T47D (cell line): ENCODE measurements at regions not wholly inside any gene's neighbourhood (a gene's known extent, or its start where the extent isn't known, plus 50 kb on each side); places are given as distances from the start of the nearest gene placed in this dataset.
A peak's percentile ranks its signal among the peaks of the same experiment; 100 is the strongest.
"Not testable (repeated sequence)": the region's sequence is repeated elsewhere in the genome, so short reads cannot be mapped to it uniquely, and the experiment has no call there.

Experiments used
- DNase-seq, 2 experiments: peaks; one replicate each; pipeline versions ENCODE4 v3.0.0 to v3.0.0-alpha.2; 2011 to 2012; ENCODE audit warnings: low read depth in 1 of 2, low spot score in 1 of 2
- JUND ChIP-seq: IDR thresholded peaks from 2 replicates; pipeline ENCODE4 v1.6.1; 2012; ENCODE audit warnings: low read depth
- in situ Hi-C: cut with HindIII; loops from 2 replicates; pipeline ENCODE4 v1.10.0; 2016; ENCODE audit warnings: low sequenced_read_pairs, low pct_unique_long_range_greater_than_20kb

- TF ChIP-seq JUND, result no peak
- no peak for DNase-seq
- in situ Hi-C loops, result no loop called here
Observed at GRCh38 chr15:36004891-36005490, 459.0 kb upstream of the DPH6 start.

- no peak for TF ChIP-seq JUND
- in situ Hi-C loops, result no loop called here
- DNase-seq, result no peak
Observed at GRCh38 chr15:36005542-36005941, 459.6 kb upstream of the DPH6 start.

GRCh38 chr15:36007699-36008098 is 461.7 kb upstream of the DPH6 start:
- no peak for TF ChIP-seq JUND
- in situ Hi-C loops, result no loop called here
- no peak for DNase-seq

- no peak for TF ChIP-seq JUND
- DNase-seq, result no peak
- in situ Hi-C loops, result no loop called here
Observed at GRCh38 chr15:36008719-36009118, 462.8 kb upstream of the DPH6 start.

- no peak for DNase-seq
- TF ChIP-seq JUND, result no peak
- in situ Hi-C loops, result no loop called here
Observed at GRCh38 chr15:36024031-36024688, 478.2 kb upstream of the DPH6 start.

GRCh38 chr15:36026627-36027283 is 480.8 kb upstream of the DPH6 start:
- no peak for TF ChIP-seq JUND
- no peak for DNase-seq
- in situ Hi-C loops, result no loop called here

- in situ Hi-C loops, result no loop called here
- no peak for TF ChIP-seq JUND
- no peak for DNase-seq
Observed at GRCh38 chr15:36029606-36030210, 483.7 kb upstream of the DPH6 start.

GRCh38 chr15:36039996-36040572 is 494.1 kb upstream of the DPH6 start:
- DNase-seq, result no peak
- TF ChIP-seq JUND, result no peak
- in situ Hi-C loops, result no loop called here

- in situ Hi-C loops, DNase-seq: not testable (repeated sequence)
Observed at GRCh38 chr15:36047018-36047716, 501.2 kb upstream of the DPH6 start.

- no peak for TF ChIP-seq JUND
- in situ Hi-C loops, result no loop called here
- no peak for DNase-seq
Observed at GRCh38 chr15:36050899-36051298, 504.9 kb upstream of the DPH6 start.

GRCh38 chr15:36052641-36053040 is 506.7 kb upstream of the DPH6 start:
- peak in 1 of 2 experiments; percentile 59 for DNase-seq

GRCh38 chr15:36053746-36054145 is 507.8 kb upstream of the DPH6 start:
- in situ Hi-C loops, result no loop called here
- no peak for TF ChIP-seq JUND
- no peak for DNase-seq

More at GRCh38 chr15:36052641-36053040, 506.7 kb upstream of the DPH6 start:
- in situ Hi-C loops, result not testable (repeated sequence)

- no peak for TF ChIP-seq JUND
- in situ Hi-C loops, result no loop called here
Observed at GRCh38 chr15:36059596-36059995, 513.6 kb upstream of the DPH6 start.

More at GRCh38 chr15:36059596-36059995, 513.6 kb upstream of the DPH6 start:
- no peak for DNase-seq
